ENCODE measurements at regions not wholly inside any gene's neighbourhood (a gene's known extent, or its start where the extent isn't known, plus 50 kb on each side); places are given as distances from the start of the nearest gene placed in this dataset.

- TF ChIP-seq CTCF (IDR thresholded peaks at IDR 0.05) (no peak), EZH2 (IDR thresholded peaks at IDR 0.05; ENCODE audit: borderline replicate concordance, insufficient read depth, low read depth, low read length, poor library complexity, severe bottlenecking) (no peak)
These were observed 151.7 kb upstream of the COX10 start for GRCh38 chr17:13917634-13918033.

Data from B cell (primary cell).